Uterus (tissue), 3 donors: ENCODE measurements at regions not wholly inside any gene's neighbourhood (a gene's known extent, or its start where the extent isn't known, plus 50 kb on each side); places are given as distances from the start of the nearest gene placed in this dataset.

Source experiments
- DNase-seq, 2 donors: peaks; one replicate each; pipeline ENCODE4 v3.0.0-alpha.2; 2019 to 2020
- H3K27ac ChIP-seq, 2 donors: fragments of 200-600 bp; sonication (generic); 1 replicate in 1 of 2; 2 replicates in 1 of 2; pipeline ENCODE4 v1.5.1; 2016 to 2018
- H3K27me3 ChIP-seq, 2 donors: fragments of 200-600 bp; sonication (generic); one replicate each; pipeline ENCODE4 v1.5.1; 2018 to 2019; ENCODE audit warnings: control low read depth in 1 of 2
- H3K36me3 ChIP-seq, 2 donors: fragments of 200-600 bp; sonication (generic); one replicate each; pipeline ENCODE4 v1.5.1; 2019; ENCODE audit warnings: control low read depth in 1 of 2
- H3K4me1 ChIP-seq, 2 donors: fragments of 200-600 bp; sonication (generic); one replicate each; pipeline ENCODE4 v1.5.1; 2018 to 2019; ENCODE audit warnings: control low read depth in 1 of 2
- H3K4me3 ChIP-seq, 2 donors: fragments of 200-600 bp; sonication (generic); 1 replicate in 1 of 2; 2 replicates in 1 of 2; pipeline ENCODE4 v1.5.1; 2018 to 2019; ENCODE audit warnings: mild to moderate bottlenecking in 1 of 2
- H3K9me3 ChIP-seq, 2 donors: fragments of 200-600 bp; sonication (generic); one replicate each; pipeline ENCODE4 v1.5.1; 2019; ENCODE audit warnings: control low read depth in 1 of 2
- POLR2A ChIP-seq, 2 donors: fragments of 450-650 bp; IDR thresholded peaks; one replicate each; pipeline ENCODE4 v1.6.1; 2016; ENCODE audit warnings: antibody characterized with exemption in 2 of 2, mild to moderate bottlenecking in 1 of 2, moderate library complexity in 1 of 2
- intact Hi-C: fragments of 100-400 bp; cut with DNase I; formaldehyde crosslinking; loops from one replicate; pipeline ENCODE4 v1.15.1; 2023; ENCODE audit warnings: low total_unique reads
- TF ChIP-seq, protein P1 (sequence below), 4 experiments: fragments of 200-600 bp in 2 of 4; fragments of 450-650 bp in 2 of 4; sonication (generic) in 2 of 4; IDR thresholded peaks; one replicate each; pipeline ENCODE4 v1.5.1; 2016 to 2019; ENCODE audit warnings: antibody characterized with exemption in 4 of 4, mild to moderate bottlenecking in 2 of 4, moderate library complexity in 1 of 4
- donor health status: DM: yes; HTN: yes; CAD: no.

DNA sequence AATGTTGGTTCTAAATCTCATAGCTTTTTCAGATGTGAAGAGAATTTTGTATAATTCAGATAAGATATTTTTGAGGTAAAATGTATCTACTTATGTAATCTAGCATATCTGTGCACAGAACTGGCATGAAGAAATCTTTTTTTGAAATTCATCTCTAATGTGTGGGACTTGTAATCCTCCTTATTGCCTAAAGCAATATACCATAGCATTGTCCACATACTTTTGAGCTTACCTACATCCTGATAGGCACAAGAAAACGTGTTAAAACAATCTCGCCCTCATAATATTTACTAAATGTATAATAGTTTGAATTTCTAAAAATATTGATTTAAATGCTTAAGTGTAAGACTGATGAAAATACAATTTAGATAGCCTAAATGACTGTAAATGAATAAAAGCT lies 1686.5 kb upstream of the ACO1 start:
- Histone ChIP-seq H3K36me3 (no peaks in the 10 kb centered on the region), H3K4me1 (no peaks in the 10 kb centered on the region), H3K4me3 (no peak overlapping the region), H3K9me3 (no peaks in the 10 kb centered on the region), H3K27me3 (no peaks in the 10 kb centered on the region), H3K27ac (no peak overlapping the region)
- DNase-seq, result no peak
- intact Hi-C loops, result no loop called here
- TF ChIP-seq POLR2A (IDR thresholded peaks at IDR 0.05), result no peak
- TF ChIP-seq, protein P1, sequence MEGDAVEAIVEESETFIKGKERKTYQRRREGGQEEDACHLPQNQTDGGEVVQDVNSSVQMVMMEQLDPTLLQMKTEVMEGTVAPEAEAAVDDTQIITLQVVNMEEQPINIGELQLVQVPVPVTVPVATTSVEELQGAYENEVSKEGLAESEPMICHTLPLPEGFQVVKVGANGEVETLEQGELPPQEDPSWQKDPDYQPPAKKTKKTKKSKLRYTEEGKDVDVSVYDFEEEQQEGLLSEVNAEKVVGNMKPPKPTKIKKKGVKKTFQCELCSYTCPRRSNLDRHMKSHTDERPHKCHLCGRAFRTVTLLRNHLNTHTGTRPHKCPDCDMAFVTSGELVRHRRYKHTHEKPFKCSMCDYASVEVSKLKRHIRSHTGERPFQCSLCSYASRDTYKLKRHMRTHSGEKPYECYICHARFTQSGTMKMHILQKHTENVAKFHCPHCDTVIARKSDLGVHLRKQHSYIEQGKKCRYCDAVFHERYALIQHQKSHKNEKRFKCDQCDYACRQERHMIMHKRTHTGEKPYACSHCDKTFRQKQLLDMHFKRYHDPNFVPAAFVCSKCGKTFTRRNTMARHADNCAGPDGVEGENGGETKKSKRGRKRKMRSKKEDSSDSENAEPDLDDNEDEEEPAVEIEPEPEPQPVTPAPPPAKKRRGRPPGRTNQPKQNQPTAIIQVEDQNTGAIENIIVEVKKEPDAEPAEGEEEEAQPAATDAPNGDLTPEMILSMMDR (IDR thresholded peaks at IDR 0.05), result no peak

DNA sequence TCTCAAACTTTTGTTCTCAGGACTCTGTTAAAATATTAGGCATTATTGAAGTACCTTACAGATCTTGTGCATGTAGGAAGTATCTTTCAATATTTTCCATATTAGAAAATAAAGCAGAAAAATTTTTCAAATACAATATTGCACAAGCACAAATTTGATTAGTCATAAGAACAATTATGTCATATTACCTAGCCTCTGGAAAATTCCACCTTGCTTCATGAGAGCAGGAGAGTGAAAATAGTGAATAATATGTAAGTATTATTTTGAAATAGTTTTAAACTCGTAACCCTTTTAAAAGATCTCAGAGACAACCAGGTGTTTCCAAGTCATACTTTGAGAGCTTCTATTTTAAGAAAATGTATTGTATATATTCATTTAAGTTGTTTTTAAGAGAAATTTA lies 1672.9 kb upstream of the ACO1 start:
- H3K9me3 ChIP-seq, result no peaks in the 10 kb centered on the region
- H3K4me3 ChIP-seq, result no peak overlapping the region
- no peak for DNase-seq
- no peaks in the 10 kb centered on the region for H3K27me3 ChIP-seq
- TF ChIP-seq, protein P1 (IDR thresholded peaks at IDR 0.05), result no peak
- TF ChIP-seq POLR2A (IDR thresholded peaks at IDR 0.05), result no peak
- intact Hi-C loops, result no loop called here
- H3K36me3 ChIP-seq, result no peaks in the 10 kb centered on the region
- H3K27ac ChIP-seq, result no peak overlapping the region
- no peaks in the 10 kb centered on the region for H3K4me1 ChIP-seq

DNA sequence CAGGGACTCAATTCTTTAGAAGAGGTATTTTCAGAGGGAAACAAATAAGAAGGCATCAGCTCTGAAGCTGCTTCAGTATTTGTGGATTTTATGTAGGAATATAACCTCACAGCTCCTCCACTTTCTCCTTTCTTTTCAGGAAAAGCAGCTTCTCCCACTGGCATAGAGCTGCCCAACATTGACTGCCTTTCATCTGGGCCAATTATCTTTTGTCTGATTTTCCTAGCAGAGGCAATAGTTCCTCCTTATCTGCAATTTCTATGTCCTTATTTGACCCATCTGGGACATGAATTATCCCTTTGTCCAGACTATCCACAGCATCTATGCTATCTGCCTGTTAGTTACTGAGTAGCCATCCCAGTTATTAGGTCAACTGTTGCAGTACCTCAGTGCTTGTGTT lies 1671.2 kb upstream of the ACO1 start:
- no peak overlapping the region for H3K4me3 ChIP-seq
- no peaks in the 10 kb centered on the region for H3K4me1 ChIP-seq
- H3K9me3 ChIP-seq, result no peaks in the 10 kb centered on the region
- TF ChIP-seq POLR2A (IDR thresholded peaks at IDR 0.05), result no peak
- TF ChIP-seq, protein P1 (IDR thresholded peaks at IDR 0.05), result no peak
- no peak overlapping the region for H3K27ac ChIP-seq
- H3K27me3 ChIP-seq, result no peaks in the 10 kb centered on the region
- intact Hi-C loops, result no loop called here
- no peak for DNase-seq
- no peaks in the 10 kb centered on the region for H3K36me3 ChIP-seq

DNA sequence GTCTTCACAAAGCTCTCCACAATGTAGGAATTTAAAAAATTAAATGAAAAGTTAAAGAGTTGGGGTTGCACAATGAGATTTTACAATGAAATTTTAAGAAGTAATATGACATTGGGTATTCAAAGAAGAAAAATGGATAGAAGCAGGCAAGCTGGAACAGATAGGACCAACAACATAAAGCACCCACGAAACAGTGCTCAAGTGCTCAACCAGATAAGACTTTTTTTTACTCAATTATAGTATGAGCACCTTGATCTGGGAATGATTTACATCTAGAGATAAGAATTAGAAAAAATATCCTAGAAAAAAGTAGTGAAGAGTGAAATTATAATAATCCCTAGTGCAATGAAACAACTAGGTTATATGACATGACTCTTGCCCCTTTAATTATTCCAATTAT lies 1670.1 kb upstream of the ACO1 start:
- TF ChIP-seq POLR2A (IDR thresholded peaks at IDR 0.05), result no peak
- TF ChIP-seq, protein P1 (IDR thresholded peaks at IDR 0.05), result no peak
- no peak overlapping the region for H3K27ac ChIP-seq

DNA sequence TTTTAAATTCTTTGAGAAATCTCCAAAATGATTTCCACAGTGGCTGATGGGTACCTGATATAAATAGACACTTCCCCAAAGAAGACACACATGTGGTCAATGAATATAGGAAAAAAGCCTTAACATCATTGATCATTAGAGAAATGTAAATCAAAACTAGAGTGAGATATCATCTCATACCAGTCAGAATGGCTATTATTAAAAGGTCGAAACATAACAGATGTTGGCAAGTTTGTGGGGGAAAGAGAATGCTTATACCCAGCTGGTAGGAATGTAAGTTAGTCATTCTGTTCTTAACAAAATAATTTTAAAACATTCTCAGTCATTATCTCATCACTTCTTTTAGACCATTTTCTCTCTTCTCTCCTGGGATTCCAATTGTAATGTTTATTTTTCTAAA lies 1666.0 kb upstream of the ACO1 start:
- no peaks in the 10 kb centered on the region for H3K36me3 ChIP-seq
- TF ChIP-seq, protein P1 (IDR thresholded peaks at IDR 0.05), result no peak
- TF ChIP-seq POLR2A (IDR thresholded peaks at IDR 0.05), result no peak
- no peak overlapping the region for H3K4me3 ChIP-seq
- DNase-seq, result no peak
- no peaks in the 10 kb centered on the region for H3K4me1 ChIP-seq
- H3K9me3 ChIP-seq, result no peaks in the 10 kb centered on the region
- intact Hi-C loops, result no loop called here
- H3K27ac ChIP-seq, result no peak overlapping the region
- no peaks in the 10 kb centered on the region for H3K27me3 ChIP-seq

More for the DNA sequence above, 1670.1 kb upstream of the ACO1 start:
- DNase-seq, result no peak
- intact Hi-C loops, result no loop called here
- Histone ChIP-seq H3K36me3 (no peaks in the 10 kb centered on the region), H3K4me1 (no peaks in the 10 kb centered on the region), H3K9me3 (no peaks in the 10 kb centered on the region), H3K4me3 (no peak overlapping the region), H3K27me3 (no peaks in the 10 kb centered on the region)
